Neural progenitor cell (in vitro differentiated cells): ENCODE measurements at regions not wholly inside any gene's neighbourhood (a gene's known extent, or its start where the extent isn't known, plus 50 kb on each side); places are given as distances from the start of the nearest gene placed in this dataset.

Experiments used
- DNase-seq: peaks from one replicate; pipeline ENCODE4 v3.0.0-alpha.2; 2016; ENCODE audit warnings: low spot score
- H2AFZ ChIP-seq: fragments of 200-600 bp; sonication (generic); replicated peaks from 2 replicates; pipeline ENCODE4 v1.6.1; 2016; ENCODE audit warnings: antibody characterized with exemption
- H3F3A ChIP-seq: fragments of 200-600 bp; sonication (generic); 2 replicates; pipeline ENCODE4 v1.6.1; 2016; ENCODE audit warnings: antibody characterized with exemption, low read depth
- H3K27ac ChIP-seq: fragments of 200-600 bp; sonication (generic); 2 replicates; pipeline ENCODE4 v1.5.1; 2016; ENCODE audit warnings: mild to moderate bottlenecking
- H3K27me3 ChIP-seq: fragments of 200-600 bp; sonication (generic); 2 replicates; pipeline ENCODE4 v1.6.1; 2016; ENCODE audit warnings: mild to moderate bottlenecking, moderate library complexity
- H3K36me3 ChIP-seq: fragments of 200-600 bp; sonication (generic); 2 replicates; pipeline ENCODE4 v1.5.1; 2016
- H3K4me1 ChIP-seq: fragments of 200-600 bp; sonication (generic); 2 replicates; pipeline ENCODE4 v1.6.1; 2016; ENCODE audit warnings: mixed run types
- H3K4me2 ChIP-seq: fragments of 200-600 bp; sonication (generic); 2 replicates; pipeline ENCODE4 v1.6.1; 2016
- H3K4me3 ChIP-seq: fragments of 200-600 bp; sonication (generic); 2 replicates; pipeline ENCODE4 v1.5.1; 2016
- H3K79me2 ChIP-seq: fragments of 200-600 bp; sonication (generic); 2 replicates; pipeline ENCODE4 v1.6.1; 2016; ENCODE audit warnings: low read depth
- H3K9ac ChIP-seq: fragments of 200-600 bp; sonication (generic); 2 replicates; pipeline ENCODE4 v1.6.1; 2016
- H3K9me3 ChIP-seq: fragments of 200-600 bp; sonication (generic); 2 replicates; pipeline ENCODE4 v1.5.1; 2016; ENCODE audit warnings: low read depth
- H4K20me1 ChIP-seq: fragments of 200-600 bp; sonication (generic); 2 replicates; pipeline ENCODE4 v1.6.1; 2016; ENCODE audit warnings: low read depth
- H3K27ac Mint-ChIP-seq: 3 replicates; pipeline ENCODE4 v1.8.0; 2021; ENCODE audit warnings: mixed read lengths
- H3K27me3 Mint-ChIP-seq: 2 replicates; pipeline ENCODE4 v1.8.0; 2022; ENCODE audit warnings: low read depth, mild to moderate bottlenecking, inconsistent platforms, moderate library complexity, mixed read lengths; ENCODE audit not compliant: insufficient read depth
- H3K36me3 Mint-ChIP-seq: 3 replicates; pipeline ENCODE4 v1.8.0; 2021; ENCODE audit warnings: mixed read lengths
- H3K4me1 Mint-ChIP-seq: 3 replicates; pipeline ENCODE4 v1.8.0; 2021; ENCODE audit warnings: mixed read lengths
- H3K4me3 Mint-ChIP-seq: 3 replicates; pipeline ENCODE4 v1.8.0; 2021; ENCODE audit warnings: mild to moderate bottlenecking, moderate library complexity, mixed read lengths
- H3K9me3 Mint-ChIP-seq: 3 replicates; pipeline ENCODE4 v1.8.0; 2020; ENCODE audit warnings: mixed read lengths
- EZH2 ChIP-seq: fragments of 200-600 bp; sonication (generic); IDR thresholded peaks from 2 replicates; pipeline ENCODE4 v1.6.1; 2017; ENCODE audit warnings: antibody characterized with exemption, mild to moderate bottlenecking, moderate library complexity
- EZH2phosphoT487 ChIP-seq: fragments of 200-600 bp; sonication (generic); IDR thresholded peaks from 2 replicates; pipeline ENCODE4 v1.6.1; 2017; ENCODE audit warnings: antibody characterized with exemption
- TF ChIP-seq, protein P1 (sequence below): fragments of 200-600 bp; sonication (generic); IDR thresholded peaks from 2 replicates; pipeline ENCODE4 v1.5.1; 2017; ENCODE audit warnings: antibody characterized with exemption, mild to moderate bottlenecking

DNA sequence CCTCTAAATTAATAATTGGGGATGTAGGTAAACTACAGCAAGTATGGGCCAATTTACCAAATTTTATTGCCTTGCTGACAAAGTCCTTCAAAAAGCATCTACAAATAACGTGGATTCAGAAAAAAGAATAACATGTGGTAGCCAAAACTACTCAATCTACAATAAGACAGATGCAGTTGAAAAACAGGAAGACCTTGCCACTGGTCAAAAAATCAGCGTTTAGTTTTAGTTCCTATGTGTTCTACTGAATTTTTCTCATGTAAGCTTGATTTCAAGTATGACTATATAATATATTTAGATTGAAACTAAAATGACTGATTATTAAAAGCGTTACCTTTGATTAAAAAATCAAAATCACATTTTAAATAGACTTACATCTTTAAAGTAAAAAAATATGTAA, 1317.6 kb downstream of the PCDH9 start:
- Histone ChIP-seq H3K79me2 (no peaks in the 10 kb centered on the region), H3K27ac (no peak overlapping the region), H3K4me3 (no peak overlapping the region), H3K9ac (no peak overlapping the region), H4K20me1 (no peaks in the 10 kb centered on the region), H3F3A (no peaks in the 10 kb centered on the region), H3K4me2 (no peak overlapping the region), H3K9me3 (no peaks in the 10 kb centered on the region), H3K27me3 (no peaks in the 10 kb centered on the region), H3K4me1 (no peaks in the 10 kb centered on the region), H3K36me3 (no peaks in the 10 kb centered on the region), H2AFZ (no peak overlapping the region)
- Mint-ChIP-seq H3K36me3 (peaks cover 2% of the 10 kb centered on the region), H3K9me3 (peaks cover 2% of the 10 kb centered on the region), H3K4me3 (no peak overlapping the region), H3K27ac (no peak overlapping the region), H3K4me1 (no peaks in the 10 kb centered on the region), H3K27me3 (peaks cover 2% of the 10 kb centered on the region)
- DNase-seq = no peak
- no peak for TF ChIP-seq EZH2
- TF ChIP-seq, protein P1, sequence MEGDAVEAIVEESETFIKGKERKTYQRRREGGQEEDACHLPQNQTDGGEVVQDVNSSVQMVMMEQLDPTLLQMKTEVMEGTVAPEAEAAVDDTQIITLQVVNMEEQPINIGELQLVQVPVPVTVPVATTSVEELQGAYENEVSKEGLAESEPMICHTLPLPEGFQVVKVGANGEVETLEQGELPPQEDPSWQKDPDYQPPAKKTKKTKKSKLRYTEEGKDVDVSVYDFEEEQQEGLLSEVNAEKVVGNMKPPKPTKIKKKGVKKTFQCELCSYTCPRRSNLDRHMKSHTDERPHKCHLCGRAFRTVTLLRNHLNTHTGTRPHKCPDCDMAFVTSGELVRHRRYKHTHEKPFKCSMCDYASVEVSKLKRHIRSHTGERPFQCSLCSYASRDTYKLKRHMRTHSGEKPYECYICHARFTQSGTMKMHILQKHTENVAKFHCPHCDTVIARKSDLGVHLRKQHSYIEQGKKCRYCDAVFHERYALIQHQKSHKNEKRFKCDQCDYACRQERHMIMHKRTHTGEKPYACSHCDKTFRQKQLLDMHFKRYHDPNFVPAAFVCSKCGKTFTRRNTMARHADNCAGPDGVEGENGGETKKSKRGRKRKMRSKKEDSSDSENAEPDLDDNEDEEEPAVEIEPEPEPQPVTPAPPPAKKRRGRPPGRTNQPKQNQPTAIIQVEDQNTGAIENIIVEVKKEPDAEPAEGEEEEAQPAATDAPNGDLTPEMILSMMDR = no peak

DNA sequence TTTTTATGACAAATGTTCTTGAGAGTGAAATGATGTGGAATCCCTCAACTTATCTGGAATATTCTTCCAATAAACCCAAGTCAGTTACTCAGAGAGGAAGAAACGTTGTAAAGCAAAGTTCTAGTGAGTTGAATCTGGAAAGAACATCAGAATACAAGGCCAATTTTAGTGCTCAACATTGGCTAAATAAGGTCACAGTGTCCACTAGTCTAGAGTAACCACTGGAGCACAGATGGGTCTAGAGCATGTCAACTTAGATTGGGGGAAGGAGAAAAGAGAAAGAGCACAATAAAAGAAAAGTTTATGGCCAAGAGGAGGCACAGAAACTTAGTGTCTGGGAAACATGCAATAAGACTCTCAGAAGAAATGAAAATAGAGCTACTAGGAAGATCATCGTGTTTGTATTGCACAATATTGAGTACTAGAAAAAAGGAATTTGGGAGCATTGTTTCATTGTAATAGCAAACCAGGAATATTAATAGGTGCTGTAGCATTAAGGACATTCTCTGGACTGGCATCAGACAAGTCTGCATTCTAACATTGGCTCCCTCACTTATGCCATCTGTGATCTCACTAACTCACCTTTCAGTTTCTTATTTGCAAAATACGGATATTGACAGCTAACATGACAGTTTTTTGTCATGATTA, 1318.5 kb downstream of the PCDH9 start:
- H3K27me3 Mint-ChIP-seq = peaks cover 2% of the 10 kb centered on the region

DNA sequence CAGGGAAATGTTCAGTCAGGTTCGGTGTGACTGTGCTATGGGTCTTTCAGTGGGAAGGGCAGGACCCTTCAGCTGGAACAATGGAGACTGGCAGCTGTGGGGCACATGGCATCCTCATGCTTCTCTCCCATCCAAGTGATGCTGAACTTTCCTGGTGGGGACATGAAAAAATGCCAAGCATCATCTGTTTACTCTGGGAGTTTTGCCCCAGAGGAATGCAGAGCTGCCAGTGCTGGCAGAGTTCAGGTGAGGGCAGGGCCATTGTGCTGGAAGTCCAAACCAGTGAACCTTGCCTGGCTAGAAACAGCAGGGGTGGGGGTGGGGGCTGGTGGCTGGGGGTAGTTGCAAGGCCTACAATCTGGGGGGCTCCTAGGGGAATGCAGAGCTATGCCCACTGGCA, 1320.6 kb downstream of the PCDH9 start:
- Mint-ChIP-seq H3K36me3 (peaks cover 2% of the 10 kb centered on the region), H3K27me3 (peaks cover 2% of the 10 kb centered on the region), H3K9me3 (peaks cover 4% of the 10 kb centered on the region), H3K27ac (no peak overlapping the region), H3K4me1 (no peaks in the 10 kb centered on the region), H3K4me3 (no peak overlapping the region)
- TF ChIP-seq, protein P1 = no peak
- Histone ChIP-seq H3K4me2 (no peak overlapping the region), H3K4me1 (no peaks in the 10 kb centered on the region), H3K4me3 (no peak overlapping the region), H3F3A (no peaks in the 10 kb centered on the region), H4K20me1 (no peaks in the 10 kb centered on the region), H2AFZ (no peak overlapping the region), H3K79me2 (no peaks in the 10 kb centered on the region), H3K27ac (no peak overlapping the region), H3K36me3 (no peaks in the 10 kb centered on the region), H3K9ac (no peak overlapping the region), H3K9me3 (no peaks in the 10 kb centered on the region), H3K27me3 (no peaks in the 10 kb centered on the region)
- DNase-seq = no peak

More for the DNA sequence above, 1318.5 kb downstream of the PCDH9 start:
- no peak overlapping the region for H2AFZ ChIP-seq
- H3K4me3 ChIP-seq = no peak overlapping the region
- no peaks in the 10 kb centered on the region for H3K9me3 ChIP-seq
- no peak for DNase-seq
- peaks cover 2% of the 10 kb centered on the region for H3K36me3 Mint-ChIP-seq
- no peaks in the 10 kb centered on the region for H3K4me1 Mint-ChIP-seq
- H3F3A ChIP-seq = no peaks in the 10 kb centered on the region
- H3K9me3 Mint-ChIP-seq = peaks cover 2% of the 10 kb centered on the region
- TF ChIP-seq EZH2phosphoT487 (no peak), EZH2 (no peak)
- TF ChIP-seq, protein P1 = no peak
- no peak overlapping the region for H3K27ac ChIP-seq
- no peak overlapping the region for H3K9ac ChIP-seq
- no peaks in the 10 kb centered on the region for H3K36me3 ChIP-seq
- no peak overlapping the region for H3K4me3 Mint-ChIP-seq
- no peaks in the 10 kb centered on the region for H3K79me2 ChIP-seq
- no peaks in the 10 kb centered on the region for H3K27me3 ChIP-seq
- H3K4me2 ChIP-seq = no peak overlapping the region
- H3K4me1 ChIP-seq = no peaks in the 10 kb centered on the region
- no peaks in the 10 kb centered on the region for H4K20me1 ChIP-seq
- H3K27ac Mint-ChIP-seq = no peak overlapping the region
